ENCODE measurements at regions not wholly inside any gene's neighbourhood (a gene's known extent, or its start where the extent isn't known, plus 50 kb on each side); places are given as distances from the start of the nearest gene placed in this dataset.
"Not testable (repeated sequence)": the region's sequence is repeated elsewhere in the genome, so short reads cannot be mapped to it uniquely, and the experiment has no call there.

- no peak for DNase-seq (ENCODE audit: low read depth, low spot score)
Observed at GRCh38 chr9:94188246-94188645, 70.9 kb upstream of the ZNF169 start.

GRCh38 chr9:94191706-94192105 is 67.4 kb upstream of the ZNF169 start:
- DNase-seq (ENCODE audit: low read depth, low spot score) = not testable (repeated sequence)

- no peak for DNase-seq (ENCODE audit: low read depth, low spot score)
Observed at GRCh38 chr9:94198414-94198813, 60.7 kb upstream of the ZNF169 start.

GRCh38 chr9:94199776-94200175 is 59.3 kb upstream of the ZNF169 start:
- DNase-seq (ENCODE audit: low read depth, low spot score) = no peak

GRCh38 chr9:94204174-94204573 is 54.9 kb upstream of the ZNF169 start:
- no peak for DNase-seq (ENCODE audit: low read depth, low spot score)

- no peak for DNase-seq (ENCODE audit: low read depth, low spot score)
Observed at GRCh38 chr9:94207781-94208180, 51.3 kb upstream of the ZNF169 start.
